HepG2 (cell line): ENCODE measurements at regions not wholly inside any gene's neighbourhood (a gene's known extent, or its start where the extent isn't known, plus 50 kb on each side); places are given as distances from the start of the nearest gene placed in this dataset.

Experiments
- ATAC-seq: fragments of 200-7000 bp; cut with Tn5 transposase; 3 replicates; pipeline ENCODE4 v1.9.1; 2020; ENCODE audit warnings: mild to moderate bottlenecking, moderate library complexity
- BruUV-seq: library from RNA; stranded (reverse); fragments of 400-500 nt; replicated peaks from 2 replicates; lab custom pipeline; 2021; lab: Mats Ljungman, UMichigan
- CTCF ChIA-PET: fragments of 300-600 bp; formaldehyde crosslinking; extraction: SDS; loops from one replicate; lab custom pipeline; 2021; ENCODE audit warnings: low total read pairs, inconsistent platforms, low intra/inter-chr PET ratio; lab: Yijun Ruan, JAX
- POLR2A ChIA-PET: fragments of 350-600 bp; sonication (Branson Sonifier 250); formaldehyde crosslinking; loops from one replicate; lab custom pipeline; 2020; ENCODE audit warnings: antibody characterized with exemption, inconsistent platforms; lab: Yijun Ruan, JAX
- DNase-seq: peaks from one replicate; pipeline ENCODE4 v3.0.0-alpha.2; 2015; ENCODE audit warnings: low spot score
- FAIRE-seq: peaks from 3 replicates; lab custom pipeline; 2011; peaks lifted over from hg19 to GRCh38; lab: Jason Lieb, UNC
- H2AFZ ChIP-seq: one replicate; pipeline ENCODE4 v1.6.1; 2011; ENCODE audit warnings: low read length, inconsistent platforms
- H3K27ac ChIP-seq: fragments of 300-600 bp; 3 replicates; pipeline ENCODE4 v1.8.0; 2011; ENCODE audit warnings: mixed run types, mild to moderate bottlenecking, mixed read lengths, low read length, inconsistent platforms; ENCODE audit not compliant: insufficient read depth; ENCODE audit errors: extremely low read length
- H3K27me3 ChIP-seq, 2 experiments: fragments of 200-600 bp in 1 of 2; 2 replicates in 1 of 2; 3 replicates in 1 of 2; pipeline versions ENCODE4 v1.6.0 to v1.8.0; 2011; ENCODE audit warnings: low read length in 2 of 2, mild to moderate bottlenecking in 2 of 2, moderate library complexity in 2 of 2, inconsistent platforms in 1 of 2; ENCODE audit not compliant: insufficient read depth in 2 of 2, control insufficient read depth in 1 of 2
- H3K36me3 ChIP-seq, 2 experiments: fragments of 200-600 bp in 1 of 2; replicated peaks in 1 of 2; 2 replicates in 1 of 2; 3 replicates in 1 of 2; pipeline versions ENCODE4 v1.5.1 to v1.8.0; 2011; ENCODE audit warnings: low read length in 2 of 2, inconsistent platforms in 1 of 2; ENCODE audit not compliant: insufficient read depth in 2 of 2, control insufficient read depth in 1 of 2
- H3K4me1 ChIP-seq: 2 replicates; pipeline ENCODE4 v1.5.1; 2012; ENCODE audit warnings: low read length, inconsistent platforms; ENCODE audit not compliant: insufficient read depth
- H3K4me2 ChIP-seq: 2 replicates; pipeline ENCODE4 v1.6.0; 2011; ENCODE audit warnings: low read depth, low read length, inconsistent platforms
- H3K4me3 ChIP-seq, 3 experiments: fragments of 200-600 bp in 1 of 3; sonication (generic), shearing (Covaris generic) in 1 of 3; replicated peaks in 1 of 3; 2 replicates each; pipeline ENCODE4 v1.5.1; 2011 to 2016; ENCODE audit warnings: low read length in 3 of 3, inconsistent platforms in 2 of 3, low read depth in 2 of 3, mild to moderate bottlenecking in 2 of 3, control low read depth in 1 of 3, mixed read lengths in 1 of 3; ENCODE audit not compliant: insufficient read depth in 1 of 3
- H3K79me2 ChIP-seq: one replicate; pipeline ENCODE4 v1.6.1; 2011; ENCODE audit warnings: low read length, inconsistent platforms; ENCODE audit not compliant: insufficient read depth
- H3K9ac ChIP-seq: 2 replicates; pipeline ENCODE4 v1.6.0; 2011; ENCODE audit warnings: mild to moderate bottlenecking, low read depth, low read length, inconsistent platforms; ENCODE audit not compliant: insufficient read depth
- H3K9me3 ChIP-seq: 2 replicates; pipeline ENCODE4 v1.5.1; 2012; ENCODE audit warnings: mild to moderate bottlenecking, low read length
- H4K20me1 ChIP-seq: 2 replicates; pipeline ENCODE4 v1.6.0; 2011; ENCODE audit warnings: inconsistent platforms, mild to moderate bottlenecking, low read length, moderate library complexity; ENCODE audit not compliant: insufficient read depth
- ARID2 ChIP-seq: sonication (generic); formaldehyde crosslinking; IDR thresholded peaks from 2 replicates; pipeline ENCODE4 v1.8.1; 2022; ENCODE audit warnings: mild to moderate bottlenecking, missing genetic modification reagents, borderline replicate concordance
- PHB2 ChIP-seq: fragments of 450-650 bp; IDR thresholded peaks from 2 replicates; pipeline ENCODE4 v1.6.1; 2018; ENCODE audit not compliant: partially characterized antibody
- ZNF30 ChIP-seq: sonication (generic); formaldehyde crosslinking; IDR thresholded peaks from 2 replicates; pipeline ENCODE4 v1.5.0; 2020; ENCODE audit warnings: mild to moderate bottlenecking, missing genetic modification reagents
- WGBS: methylation state at CpG from one replicate; pipeline ENCODE4 v1.1.6; 2017; ENCODE audit warnings: low lambda C conversion rate; 5-methylcytosine and 5-hydroxymethylcytosine counted together
- in situ Hi-C: cut with HindIII; loops from 2 replicates; pipeline ENCODE4 v1.10.0; 2017; ENCODE audit warnings: low pct_unique_long_range_greater_than_20kb; ENCODE audit not compliant: extremely low pct_ligation_motif_present
- intact Hi-C: fragments of 100-400 bp; cut with micrococcal nuclease; formaldehyde crosslinking; loops from one replicate; pipeline ENCODE4 v1.10.0; 2022; ENCODE audit not compliant: unreplicated experiment
- TF ChIP-seq, protein P1 (sequence below): sonication (generic); formaldehyde crosslinking; IDR thresholded peaks from one replicate; pipeline ENCODE4 v1.5.1; 2020; ENCODE audit warnings: mild to moderate bottlenecking, missing genetic modification reagents; ENCODE audit errors: not compliant biosample characterization

DNA sequence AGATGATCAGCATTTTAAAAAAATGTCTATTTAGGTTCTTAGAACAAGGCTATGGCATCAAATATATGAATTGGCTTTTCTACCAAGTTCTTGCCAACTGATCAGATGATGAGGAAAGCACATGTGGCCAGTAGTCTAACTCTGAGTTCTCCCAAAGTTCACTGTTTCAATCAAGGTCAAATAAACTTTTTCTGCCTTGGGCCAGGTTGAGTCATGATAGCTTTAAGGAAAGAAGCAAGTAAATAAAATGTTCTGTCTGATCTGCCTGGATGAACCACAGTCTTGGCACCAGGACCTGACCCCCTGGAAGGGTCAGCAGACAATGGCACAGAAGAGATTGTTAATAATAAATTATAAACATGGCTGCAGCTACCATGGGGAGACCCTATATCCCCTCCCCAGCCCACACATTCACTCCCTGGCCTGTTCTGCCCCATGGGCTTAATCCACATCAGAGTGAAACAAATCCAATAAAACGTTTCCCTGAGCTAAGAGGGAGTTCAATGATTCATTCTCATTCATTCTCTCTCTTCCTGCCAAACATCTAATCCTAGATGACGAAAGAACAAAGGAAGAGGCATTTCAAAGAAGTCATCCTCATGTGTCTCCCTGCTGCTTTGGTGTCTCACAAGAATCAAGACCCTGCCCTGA, 661.6 kb downstream of the DHX35 start:
- H3K4me1 ChIP-seq = no peaks in the 10 kb centered on the region
- no peaks in the 10 kb centered on the region for H4K20me1 ChIP-seq
- 2% methylated on average over 2 of the region's 2 CpGs for WGBS
- H2AFZ ChIP-seq = no peak overlapping the region
- no TSS peak for BruUV-seq
- intact Hi-C loops = no loop called here
- no peak for FAIRE-seq
- in situ Hi-C loops = no loop called here
- H3K27me3 ChIP-seq = no peaks in the 10 kb centered on the region
- no peak overlapping the region for H3K9ac ChIP-seq
- H3K79me2 ChIP-seq = no peaks in the 10 kb centered on the region
- peaks cover 76% of the 10 kb centered on the region for H3K9me3 ChIP-seq
- ChIA-PET CTCF (no interaction called here), POLR2A (no interaction called here)
- no peak for DNase-seq
- no peak overlapping the region for H3K4me3 ChIP-seq
- no peak overlapping the region for H3K4me2 ChIP-seq
- H3K27ac ChIP-seq = no peak overlapping the region
- ATAC-seq = no peak
- H3K36me3 ChIP-seq = no peaks in the 10 kb centered on the region
- no peak for TF ChIP-seq PHB2
- no peak for TF ChIP-seq ZNF30 (CRISPR knock-in tag)
- TF ChIP-seq ARID2 = no peak
- TF ChIP-seq, protein P1, sequence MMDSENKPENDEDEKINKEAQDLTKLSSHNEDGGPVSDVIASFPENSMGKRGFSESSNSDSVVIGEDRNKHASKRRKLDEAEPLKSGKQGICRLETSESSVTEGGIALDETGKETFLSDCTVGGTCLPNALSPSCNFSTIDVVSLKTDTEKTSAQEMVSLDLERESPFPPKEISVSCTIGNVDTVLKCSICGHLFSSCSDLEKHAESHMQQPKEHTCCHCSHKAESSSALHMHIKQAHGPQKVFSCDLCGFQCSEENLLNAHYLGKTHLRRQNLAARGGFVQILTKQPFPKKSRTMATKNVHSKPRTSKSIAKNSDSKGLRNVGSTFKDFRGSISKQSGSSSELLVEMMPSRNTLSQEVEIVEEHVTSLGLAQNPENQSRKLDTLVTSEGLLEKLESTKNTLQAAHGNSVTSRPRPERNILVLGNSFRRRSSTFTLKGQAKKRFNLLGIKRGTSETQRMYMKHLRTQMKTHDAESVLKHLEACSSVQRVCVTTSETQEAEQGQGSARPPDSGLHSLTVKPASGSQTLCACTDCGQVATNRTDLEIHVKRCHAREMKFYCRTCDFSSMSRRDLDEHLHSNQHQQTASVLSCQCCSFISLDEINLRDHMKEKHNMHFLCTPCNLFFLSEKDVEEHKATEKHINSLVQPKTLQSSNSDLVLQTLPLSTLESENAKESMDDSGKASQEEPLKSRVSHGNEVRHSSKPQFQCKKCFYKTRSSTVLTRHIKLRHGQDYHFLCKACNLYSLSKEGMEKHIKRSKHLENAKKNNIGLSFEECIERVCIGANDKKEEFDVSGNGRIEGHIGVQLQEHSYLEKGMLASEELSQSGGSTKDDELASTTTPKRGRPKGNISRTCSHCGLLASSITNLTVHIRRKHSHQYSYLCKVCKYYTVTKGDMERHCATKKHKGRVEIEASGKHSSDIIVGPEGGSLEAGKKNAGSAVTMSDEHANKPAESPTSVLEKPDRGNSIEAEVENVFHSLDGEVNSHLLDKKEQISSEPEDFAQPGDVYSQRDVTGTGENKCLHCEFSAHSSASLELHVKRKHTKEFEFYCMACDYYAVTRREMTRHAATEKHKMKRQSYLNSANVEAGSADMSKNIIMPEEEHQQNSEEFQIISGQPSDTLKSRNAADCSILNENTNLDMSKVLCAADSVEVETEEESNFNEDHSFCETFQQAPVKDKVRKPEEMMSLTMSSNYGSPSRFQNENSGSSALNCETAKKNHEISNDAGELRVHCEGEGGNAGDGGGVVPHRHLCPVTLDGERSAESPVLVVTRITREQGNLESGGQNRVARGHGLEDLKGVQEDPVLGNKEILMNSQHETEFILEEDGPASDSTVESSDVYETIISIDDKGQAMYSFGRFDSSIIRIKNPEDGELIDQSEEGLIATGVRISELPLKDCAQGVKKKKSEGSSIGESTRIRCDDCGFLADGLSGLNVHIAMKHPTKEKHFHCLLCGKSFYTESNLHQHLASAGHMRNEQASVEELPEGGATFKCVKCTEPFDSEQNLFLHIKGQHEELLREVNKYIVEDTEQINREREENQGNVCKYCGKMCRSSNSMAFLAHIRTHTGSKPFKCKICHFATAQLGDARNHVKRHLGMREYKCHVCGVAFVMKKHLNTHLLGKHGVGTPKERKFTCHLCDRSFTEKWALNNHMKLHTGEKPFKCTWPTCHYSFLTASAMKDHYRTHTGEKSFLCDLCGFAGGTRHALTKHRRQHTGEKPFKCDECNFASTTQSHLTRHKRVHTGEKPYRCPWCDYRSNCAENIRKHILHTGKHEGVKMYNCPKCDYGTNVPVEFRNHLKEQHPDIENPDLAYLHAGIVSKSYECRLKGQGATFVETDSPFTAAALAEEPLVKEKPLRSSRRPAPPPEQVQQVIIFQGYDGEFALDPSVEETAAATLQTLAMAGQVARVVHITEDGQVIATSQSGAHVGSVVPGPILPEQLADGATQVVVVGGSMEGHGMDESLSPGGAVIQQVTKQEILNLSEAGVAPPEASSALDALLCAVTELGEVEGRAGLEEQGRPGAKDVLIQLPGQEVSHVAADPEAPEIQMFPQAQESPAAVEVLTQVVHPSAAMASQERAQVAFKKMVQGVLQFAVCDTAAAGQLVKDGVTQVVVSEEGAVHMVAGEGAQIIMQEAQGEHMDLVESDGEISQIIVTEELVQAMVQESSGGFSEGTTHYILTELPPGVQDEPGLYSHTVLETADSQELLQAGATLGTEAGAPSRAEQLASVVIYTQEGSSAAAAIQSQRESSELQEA (CRISPR knock-in tag) = no peak
- TF ChIP-seq, all 625 proteins: peak for 0
